Esophagus squamous epithelium (tissue), 5 donors: ENCODE measurements at regions not wholly inside any gene's neighbourhood (a gene's known extent, or its start where the extent isn't known, plus 50 kb on each side); places are given as distances from the start of the nearest gene placed in this dataset.
"Not testable (repeated sequence)": the region's sequence is repeated elsewhere in the genome, so short reads cannot be mapped to it uniquely, and the experiment has no call there.

Experiments used
- DNase-seq: peaks from one replicate; lab custom pipeline; 2025; lab: John Stamatoyannopoulos, UW
- H3K27ac ChIP-seq, 4 donors: fragments of 200-600 bp; sonication (generic); one replicate each; pipeline ENCODE4 v1.5.1; 2016 to 2019; ENCODE audit warnings: mild to moderate bottlenecking in 1 of 4
- H3K27me3 ChIP-seq, 4 donors: fragments of 200-600 bp; sonication (generic); 1 replicate in 3 of 4; 2 replicates in 1 of 4; pipeline versions ENCODE4 v1.5.1 to v1.6.0; 2017 to 2021; ENCODE audit warnings: antibody characterized with exemption in 1 of 4
- H3K36me3 ChIP-seq, 3 donors: fragments of 200-600 bp; sonication (generic); one replicate each; pipeline ENCODE4 v1.5.1; 2016 to 2019
- H3K4me1 ChIP-seq, 3 donors: fragments of 200-600 bp; sonication (generic); one replicate each; pipeline ENCODE4 v1.5.1; 2017 to 2019
- H3K4me3 ChIP-seq, 4 donors: fragments of 200-600 bp; sonication (generic); 1 replicate in 3 of 4; 2 replicates in 1 of 4; pipeline ENCODE4 v1.5.1; 2016 to 2019; ENCODE audit warnings: mild to moderate bottlenecking in 2 of 4, moderate library complexity in 1 of 4
- H3K9me3 ChIP-seq, 3 donors: fragments of 200-600 bp; sonication (generic); one replicate each; pipeline ENCODE4 v1.5.1; 2016 to 2019
- WGBS, 2 donors: methylation state at CpG; one replicate each; pipeline ENCODE4 v1.1.5; 2018; 5-methylcytosine and 5-hydroxymethylcytosine counted together
- intact Hi-C: fragments of 100-400 bp; cut with DNase I; formaldehyde crosslinking; loops from one replicate; pipeline ENCODE4 v1.15.0; 2022
- small RNA-seq, 4 donors: library from RNA; depleted of rRNA; stranded (forward); fragments of <200 nt; gene quantifications; one replicate each; pipeline ENCODE3, GENCODE V24; 2016
- donor health status: DM: yes; HTN: yes; CAD: no.

DNA sequence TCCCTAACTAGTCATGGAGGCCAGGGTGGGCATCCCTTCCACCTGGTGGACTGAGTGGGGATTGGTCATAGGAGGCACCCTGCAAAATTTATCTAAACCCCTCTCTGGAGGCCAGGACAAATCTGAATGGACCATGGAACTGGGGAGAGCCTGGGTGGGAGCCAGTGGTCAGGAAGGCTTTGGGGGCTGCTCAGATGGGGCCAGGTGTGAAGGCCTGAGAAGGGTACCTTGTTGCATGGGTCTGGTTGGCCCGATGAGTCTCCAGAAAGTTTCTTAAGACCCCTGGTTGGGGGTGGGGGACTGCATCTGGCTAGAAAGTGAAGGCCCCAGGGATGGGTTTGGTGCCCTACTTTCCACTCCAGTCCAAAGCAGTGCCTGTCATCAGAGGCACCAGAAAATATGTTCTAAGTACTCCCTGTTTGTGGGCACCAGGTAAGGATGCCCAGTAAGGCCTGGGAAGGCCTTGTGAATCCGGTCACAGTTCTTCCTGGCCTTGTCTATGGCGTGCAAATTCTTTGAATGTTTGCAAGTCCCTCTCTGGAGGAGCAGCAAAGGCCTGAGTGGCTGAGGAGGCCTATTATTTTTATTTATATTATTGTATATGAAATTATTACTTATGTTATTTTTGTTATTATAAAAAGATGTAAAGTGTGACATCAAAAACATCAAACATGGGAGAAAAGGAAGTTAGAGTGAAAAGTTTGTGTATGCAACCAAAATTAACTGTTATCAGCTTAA, 1729.0 kb downstream of the SPATA31A7 start:
- H3K4me1 ChIP-seq, DNase-seq, H3K27ac ChIP-seq, intact Hi-C loops, H3K36me3 ChIP-seq, H3K4me3 ChIP-seq, H3K27me3 ChIP-seq, H3K9me3 ChIP-seq: not testable (repeated sequence)
- 53 to 72% methylated on average over 2 of the region's 3 CpGs for WGBS, 2 donors

- H3K4me1 ChIP-seq, H3K27me3 ChIP-seq, H3K4me3 ChIP-seq, H3K27ac ChIP-seq, DNase-seq, H3K9me3 ChIP-seq, H3K36me3 ChIP-seq, intact Hi-C loops: not testable (repeated sequence)
- no CpG with 5 or more reads among the region's 4 CpGs for WGBS, 2 donors
These were observed 1741.6 kb downstream of the SPATA31A7 start for GRCh38 chr9:62931484-62931883.

- not testable (repeated sequence) for H3K27ac ChIP-seq, DNase-seq
These were observed 1763.0 kb downstream of the SPATA31A7 start for GRCh38 chr9:62952840-62953239.

More at GRCh38 chr9:62952840-62953239, 1763.0 kb downstream of the SPATA31A7 start:
- intact Hi-C loops, H3K9me3 ChIP-seq, H3K36me3 ChIP-seq, H3K4me3 ChIP-seq, H3K27me3 ChIP-seq, H3K4me1 ChIP-seq: not testable (repeated sequence)
- WGBS, 2 donors = no CpG with 5 or more reads among the region's 2 CpGs

Small RNA genes in the stretch of these regions (small RNA-seq; reads per million reads assigned to genes)
- 0.14 to 1.1 (median 0.43) reads per million in 4 donors for gene RNA5SP283
